WERI-Rb-1 (cell line): ENCODE measurements at regions not wholly inside any gene's neighbourhood (a gene's known extent, or its start where the extent isn't known, plus 50 kb on each side); places are given as distances from the start of the nearest gene placed in this dataset.

Experiments
- DNase-seq: peaks from one replicate; pipeline ENCODE4 v3.0.0-alpha.2; 2020
- H3K27ac ChIP-seq: fragments of 250-450 bp; sonication (Bioruptor Pico); 2 replicates; pipeline ENCODE4 v1.5.1; 2020; ENCODE audit warnings: mild to moderate bottlenecking, moderate library complexity
- H3K27me3 ChIP-seq: fragments of 250-450 bp; sonication (Bioruptor Pico); 2 replicates; pipeline ENCODE4 v1.5.1; 2021; ENCODE audit warnings: mild to moderate bottlenecking, low read depth, moderate library complexity; ENCODE audit not compliant: insufficient read depth, severe bottlenecking
- H3K36me3 ChIP-seq: fragments of 250-450 bp; sonication (Bioruptor Pico); 2 replicates; pipeline ENCODE4 v1.5.1; 2020; ENCODE audit warnings: mild to moderate bottlenecking, moderate library complexity
- H3K4me3 ChIP-seq: 2 replicates; pipeline ENCODE4 v1.5.1; 2011; ENCODE audit warnings: low read depth, mild to moderate bottlenecking, control low read depth, low read length
- H3K9me3 ChIP-seq: fragments of 250-450 bp; sonication (Bioruptor Pico); 2 replicates; pipeline ENCODE4 v1.5.1; 2021; ENCODE audit warnings: mild to moderate bottlenecking, moderate library complexity; ENCODE audit not compliant: severe bottlenecking
- TF ChIP-seq, protein P1 (sequence below): IDR thresholded peaks from 2 replicates; pipeline ENCODE4 v1.5.1; 2011; ENCODE audit warnings: low read depth, mild to moderate bottlenecking, control low read depth, inconsistent platforms, low read length

DNA sequence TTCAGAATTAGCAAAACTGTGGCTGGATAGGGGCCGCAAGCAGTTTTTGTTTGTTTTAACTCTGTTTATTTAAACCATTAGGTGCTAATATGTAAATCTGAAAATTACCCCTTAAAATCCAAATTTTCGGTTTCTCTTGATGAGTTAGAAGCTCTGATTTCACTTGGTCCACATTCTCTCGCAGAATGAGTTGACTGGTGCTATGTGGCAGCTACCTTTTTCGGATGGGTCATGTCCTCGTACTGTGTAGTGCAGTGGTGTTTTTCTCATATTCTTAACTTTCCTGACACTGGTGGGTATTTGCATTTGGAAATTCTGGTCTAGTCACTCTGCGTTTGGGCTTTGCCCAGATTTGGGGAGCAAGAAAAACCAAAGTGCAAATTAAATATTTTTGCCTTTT, 87.1 kb downstream of the DIPK2A start:
- H3K27ac ChIP-seq = no peak overlapping the region
- no peaks in the 10 kb centered on the region for H3K9me3 ChIP-seq
- no peak for DNase-seq
- no peaks in the 10 kb centered on the region for H3K36me3 ChIP-seq
- H3K4me3 ChIP-seq = no peak overlapping the region
- TF ChIP-seq, protein P1, sequence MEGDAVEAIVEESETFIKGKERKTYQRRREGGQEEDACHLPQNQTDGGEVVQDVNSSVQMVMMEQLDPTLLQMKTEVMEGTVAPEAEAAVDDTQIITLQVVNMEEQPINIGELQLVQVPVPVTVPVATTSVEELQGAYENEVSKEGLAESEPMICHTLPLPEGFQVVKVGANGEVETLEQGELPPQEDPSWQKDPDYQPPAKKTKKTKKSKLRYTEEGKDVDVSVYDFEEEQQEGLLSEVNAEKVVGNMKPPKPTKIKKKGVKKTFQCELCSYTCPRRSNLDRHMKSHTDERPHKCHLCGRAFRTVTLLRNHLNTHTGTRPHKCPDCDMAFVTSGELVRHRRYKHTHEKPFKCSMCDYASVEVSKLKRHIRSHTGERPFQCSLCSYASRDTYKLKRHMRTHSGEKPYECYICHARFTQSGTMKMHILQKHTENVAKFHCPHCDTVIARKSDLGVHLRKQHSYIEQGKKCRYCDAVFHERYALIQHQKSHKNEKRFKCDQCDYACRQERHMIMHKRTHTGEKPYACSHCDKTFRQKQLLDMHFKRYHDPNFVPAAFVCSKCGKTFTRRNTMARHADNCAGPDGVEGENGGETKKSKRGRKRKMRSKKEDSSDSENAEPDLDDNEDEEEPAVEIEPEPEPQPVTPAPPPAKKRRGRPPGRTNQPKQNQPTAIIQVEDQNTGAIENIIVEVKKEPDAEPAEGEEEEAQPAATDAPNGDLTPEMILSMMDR = no peak
- H3K27me3 ChIP-seq = no peaks in the 10 kb centered on the region

DNA sequence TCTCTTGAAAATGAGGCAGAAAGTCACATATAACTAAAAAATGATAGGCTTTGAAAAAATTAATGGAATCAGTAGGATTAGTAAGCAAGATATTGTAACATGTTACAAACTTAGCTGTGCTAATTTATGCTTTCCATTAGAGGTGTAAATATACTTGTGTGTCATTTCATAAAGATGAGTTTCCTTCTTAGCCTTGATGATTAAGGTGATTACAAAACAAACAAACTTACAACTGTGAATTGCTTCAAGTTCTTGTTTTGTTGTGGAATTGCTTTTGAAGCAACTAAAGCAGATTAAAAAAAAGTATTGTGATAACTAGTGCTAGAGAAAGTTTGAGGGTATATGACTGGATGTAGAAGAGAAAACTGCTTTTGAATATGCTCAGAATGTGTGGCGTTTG, 87.9 kb downstream of the DIPK2A start:
- DNase-seq = no peak
- Histone ChIP-seq H3K27me3 (no peaks in the 10 kb centered on the region), H3K36me3 (no peaks in the 10 kb centered on the region), H3K4me3 (no peak overlapping the region), H3K27ac (no peak overlapping the region), H3K9me3 (no peaks in the 10 kb centered on the region)
- TF ChIP-seq, protein P1 = no peak

DNA sequence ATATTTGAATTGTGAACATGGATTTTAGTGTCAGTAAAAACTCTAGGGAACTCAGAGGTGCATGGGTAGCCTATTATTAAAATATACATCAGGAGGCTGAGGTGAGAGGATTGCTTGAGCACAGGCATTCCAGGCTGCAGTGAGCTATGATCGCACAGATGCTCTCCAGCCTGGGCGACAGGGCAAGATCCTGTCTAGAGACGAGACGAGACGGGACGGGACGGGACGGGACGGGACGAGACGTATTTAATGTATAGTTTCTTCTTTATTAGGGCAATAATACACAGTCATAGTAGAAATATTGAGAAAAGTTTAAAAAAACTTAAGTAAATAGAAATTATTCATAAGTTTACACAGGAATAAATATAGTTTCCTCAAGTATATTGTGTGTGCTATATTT, 89.3 kb downstream of the DIPK2A start:
- Histone ChIP-seq H3K27me3 (no peaks in the 10 kb centered on the region), H3K9me3 (no peaks in the 10 kb centered on the region), H3K27ac (no peak overlapping the region), H3K36me3 (no peaks in the 10 kb centered on the region), H3K4me3 (no peak overlapping the region)
- TF ChIP-seq, protein P1 = no peak
- no peak for DNase-seq

DNA sequence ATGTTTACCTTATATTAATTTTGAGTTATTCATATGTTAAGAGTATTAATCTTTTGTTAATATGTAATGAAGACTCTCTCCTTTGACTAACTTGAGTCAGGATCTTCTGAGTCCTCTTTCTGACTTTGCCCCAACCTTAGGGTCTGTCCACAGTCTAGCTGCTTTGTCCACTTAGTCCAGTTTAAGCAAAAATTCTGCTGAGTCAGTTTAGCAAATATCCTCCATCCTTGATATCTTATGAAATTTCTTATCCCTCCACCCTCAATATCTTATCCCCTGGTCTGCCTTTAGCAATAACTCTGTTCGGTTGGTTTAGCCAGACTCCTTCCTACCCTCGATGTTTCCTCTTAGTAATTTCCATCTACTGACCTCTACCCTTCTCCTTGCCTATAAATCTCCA, 91.7 kb downstream of the DIPK2A start:
- DNase-seq = no peak
- TF ChIP-seq, protein P1 = no peak

DNA sequence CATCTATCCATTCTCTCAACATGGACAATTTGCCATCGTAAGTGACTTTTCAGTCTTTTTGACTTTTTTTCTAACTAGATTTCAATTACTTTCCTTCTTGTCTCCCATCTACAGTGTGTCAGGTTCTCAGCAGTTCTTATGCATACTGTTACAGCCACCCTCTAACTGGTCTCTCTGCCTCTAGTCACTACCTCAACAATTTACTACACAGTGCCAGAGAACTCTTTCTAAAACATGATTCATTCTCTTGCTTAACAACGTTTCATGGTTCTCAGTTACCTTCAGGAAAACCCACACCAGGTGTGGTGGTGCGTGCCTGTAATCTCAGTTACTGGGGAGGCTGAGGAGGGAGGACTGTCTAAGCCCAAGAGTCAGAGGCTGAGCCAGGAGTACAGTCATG, 95.4 kb downstream of the DIPK2A start:
- H3K36me3 ChIP-seq = no peaks in the 10 kb centered on the region
- H3K27me3 ChIP-seq = no peaks in the 10 kb centered on the region
- TF ChIP-seq, protein P1 = no peak
- DNase-seq = no peak
- no peak overlapping the region for H3K4me3 ChIP-seq
- peaks cover 8% of the 10 kb centered on the region for H3K9me3 ChIP-seq
- H3K27ac ChIP-seq = no peak overlapping the region

More for the DNA sequence above, 91.7 kb downstream of the DIPK2A start:
- H3K9me3 ChIP-seq = no peaks in the 10 kb centered on the region
- H3K27me3 ChIP-seq = no peaks in the 10 kb centered on the region
- H3K4me3 ChIP-seq = no peak overlapping the region
- H3K36me3 ChIP-seq = no peaks in the 10 kb centered on the region
- no peak overlapping the region for H3K27ac ChIP-seq

DNA sequence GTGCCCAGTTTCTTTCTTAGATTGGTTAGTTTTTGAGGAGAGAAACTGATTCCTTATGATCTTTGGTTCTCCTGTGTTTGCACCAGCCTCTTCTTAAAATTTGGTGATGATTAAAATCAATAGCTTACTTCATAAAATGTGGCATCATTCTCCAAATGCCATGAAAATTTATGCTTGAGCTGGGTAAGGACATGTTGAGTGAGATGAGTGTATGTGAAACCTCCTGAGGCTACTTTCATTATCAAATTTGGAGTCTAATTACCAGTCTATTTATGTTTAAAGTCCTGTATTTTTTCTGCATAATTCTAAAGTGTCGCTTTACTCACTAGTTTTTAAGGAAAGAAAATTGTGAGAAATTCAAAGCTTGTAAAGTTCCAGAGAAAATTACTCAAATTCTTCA, 102.1 kb downstream of the DIPK2A start:
- peaks cover 8% of the 10 kb centered on the region for H3K9me3 ChIP-seq
- no peak overlapping the region for H3K4me3 ChIP-seq
- H3K27me3 ChIP-seq = no peaks in the 10 kb centered on the region
- no peak for DNase-seq
- TF ChIP-seq, protein P1 = no peak
- H3K36me3 ChIP-seq = no peaks in the 10 kb centered on the region
- no peak overlapping the region for H3K27ac ChIP-seq
